Neuron (in vitro differentiated cells): ENCODE measurements at regions not wholly inside any gene's neighbourhood (a gene's known extent, or its start where the extent isn't known, plus 50 kb on each side); places are given as distances from the start of the nearest gene placed in this dataset.
"Not testable (repeated sequence)": the region's sequence is repeated elsewhere in the genome, so short reads cannot be mapped to it uniquely, and the experiment has no call there.

ENCODE experiments used
- H2AFZ ChIP-seq: one replicate; pipeline ENCODE4 v1.6.1; 2013; ENCODE audit warnings: low read depth, mild to moderate bottlenecking, inconsistent platforms, low read length, moderate library complexity
- H3K27me3 ChIP-seq: one replicate; pipeline ENCODE4 v1.6.1; 2013; ENCODE audit warnings: low read length; ENCODE audit not compliant: insufficient read depth
- H3K36me3 ChIP-seq: one replicate; pipeline ENCODE4 v1.6.1; 2013; ENCODE audit warnings: low read length; ENCODE audit not compliant: insufficient read depth
- H3K4me1 ChIP-seq: one replicate; pipeline ENCODE4 v1.6.1; 2013; ENCODE audit warnings: low read length; ENCODE audit not compliant: insufficient read depth
- H3K4me3 ChIP-seq: 2 replicates; pipeline ENCODE4 v1.5.1; 2013; ENCODE audit warnings: mild to moderate bottlenecking, low read length, moderate library complexity
- H3K9me3 ChIP-seq: one replicate; pipeline ENCODE4 v1.6.1; 2013; ENCODE audit warnings: low read length

DNA sequence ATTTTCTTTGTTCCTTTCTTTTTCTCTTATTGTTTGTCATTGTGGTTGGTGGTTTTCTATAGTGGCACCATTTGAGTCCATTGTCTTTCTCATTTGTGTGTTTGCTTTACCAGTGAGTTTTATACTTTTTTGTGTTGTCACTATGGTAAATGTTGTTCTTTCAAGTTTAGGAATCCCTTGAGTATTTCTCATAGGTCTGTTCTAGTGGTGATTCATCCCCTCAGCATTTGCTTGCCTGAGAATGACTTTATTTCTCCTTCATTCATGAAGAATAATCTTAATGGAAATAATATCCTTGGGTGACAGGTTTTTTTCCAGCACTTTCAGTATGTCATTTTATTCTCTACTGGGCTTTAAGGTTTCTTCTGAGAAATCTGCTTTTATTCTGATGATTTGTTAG is 209.2 kb upstream of the ASCC3 start:
- no peaks in the 10 kb centered on the region for H3K9me3 ChIP-seq
- H2AFZ ChIP-seq: no peak overlapping the region
- no peaks in the 10 kb centered on the region for H3K27me3 ChIP-seq
- H3K4me3 ChIP-seq: no peak overlapping the region
- H3K36me3 ChIP-seq: no peaks in the 10 kb centered on the region
- H3K4me1 ChIP-seq: no peaks in the 10 kb centered on the region

- not testable (repeated sequence) for H2AFZ ChIP-seq, H3K36me3 ChIP-seq, H3K27me3 ChIP-seq, H3K4me1 ChIP-seq, H3K4me3 ChIP-seq, H3K9me3 ChIP-seq
These were observed 217.5 kb upstream of the ASCC3 start for GRCh38 chr6:101098605-101099004.

DNA sequence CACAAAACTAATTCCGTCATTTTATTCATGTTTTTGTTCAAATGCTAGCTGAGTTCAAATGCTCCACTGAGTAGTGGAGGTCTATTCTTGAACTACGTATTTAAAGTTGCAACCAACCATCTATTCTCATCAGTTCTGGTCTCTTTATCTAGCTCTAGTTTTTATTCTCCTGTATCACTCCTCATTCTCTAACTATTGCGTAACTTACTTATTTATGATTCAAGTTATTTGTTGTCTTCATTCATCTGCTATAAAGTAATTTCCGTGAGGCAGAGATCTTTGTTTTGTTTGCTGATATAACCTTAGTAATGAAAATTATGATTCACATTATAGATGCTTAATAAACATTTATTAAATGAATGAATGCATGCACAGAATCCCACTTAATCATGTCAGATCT is 221.6 kb upstream of the ASCC3 start:
- H2AFZ ChIP-seq: no peak overlapping the region
- no peak overlapping the region for H3K4me3 ChIP-seq
- H3K9me3 ChIP-seq: no peaks in the 10 kb centered on the region
- no peaks in the 10 kb centered on the region for H3K27me3 ChIP-seq
- H3K4me1 ChIP-seq: no peaks in the 10 kb centered on the region
- H3K36me3 ChIP-seq: no peaks in the 10 kb centered on the region

GRCh38 chr6:101108286-101108685 is 227.2 kb upstream of the ASCC3 start:
- Histone ChIP-seq H3K4me3 (no peak overlapping the region), H3K9me3 (no peaks in the 10 kb centered on the region), H3K27me3 (no peaks in the 10 kb centered on the region), H2AFZ (no peak overlapping the region), H3K36me3 (no peaks in the 10 kb centered on the region), H3K4me1 (no peaks in the 10 kb centered on the region)

- H3K36me3 ChIP-seq: no peaks in the 10 kb centered on the region
- no peaks in the 10 kb centered on the region for H3K9me3 ChIP-seq
- H2AFZ ChIP-seq: no peak overlapping the region
- H3K4me3 ChIP-seq: no peak overlapping the region
- no peaks in the 10 kb centered on the region for H3K27me3 ChIP-seq
- no peaks in the 10 kb centered on the region for H3K4me1 ChIP-seq
These were observed 229.7 kb upstream of the ASCC3 start for GRCh38 chr6:101110814-101111213.

- no peak overlapping the region for H3K4me3 ChIP-seq
- H3K27me3 ChIP-seq: no peaks in the 10 kb centered on the region
- H3K4me1 ChIP-seq: no peaks in the 10 kb centered on the region
- no peaks in the 10 kb centered on the region for H3K36me3 ChIP-seq
- no peak overlapping the region for H2AFZ ChIP-seq
- no peaks in the 10 kb centered on the region for H3K9me3 ChIP-seq
These were observed 232.5 kb upstream of the ASCC3 start for GRCh38 chr6:101113468-101114260.

GRCh38 chr6:101114703-101115102 is 233.6 kb upstream of the ASCC3 start:
- Histone ChIP-seq H3K36me3 (no peaks in the 10 kb centered on the region), H3K4me3 (no peak overlapping the region), H2AFZ (no peak overlapping the region), H3K9me3 (no peaks in the 10 kb centered on the region), H3K4me1 (no peaks in the 10 kb centered on the region), H3K27me3 (no peaks in the 10 kb centered on the region)

DNA sequence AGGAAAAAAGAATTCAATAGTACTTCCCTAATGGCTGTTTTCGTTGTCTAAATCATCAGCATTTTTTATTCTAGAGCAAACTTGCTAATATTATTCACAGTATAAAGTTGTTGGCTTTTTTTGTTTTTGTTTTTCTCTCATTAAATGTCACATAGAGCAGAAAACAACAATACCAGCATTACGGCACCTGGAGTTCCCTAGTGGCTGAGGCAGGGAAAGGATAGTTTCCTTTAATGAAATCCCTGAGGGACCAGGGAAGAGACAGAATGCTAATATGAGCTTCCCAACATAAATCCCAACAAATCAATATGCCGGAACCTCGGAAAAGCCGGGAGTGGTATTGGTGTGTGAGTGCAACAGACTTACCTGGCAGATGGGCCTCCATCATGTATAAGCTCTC is 235.2 kb upstream of the ASCC3 start:
- H3K4me3 ChIP-seq: no peak overlapping the region
- no peak overlapping the region for H2AFZ ChIP-seq
- H3K4me1 ChIP-seq: no peaks in the 10 kb centered on the region
- no peaks in the 10 kb centered on the region for H3K9me3 ChIP-seq
- H3K36me3 ChIP-seq: no peaks in the 10 kb centered on the region
- H3K27me3 ChIP-seq: no peaks in the 10 kb centered on the region

DNA sequence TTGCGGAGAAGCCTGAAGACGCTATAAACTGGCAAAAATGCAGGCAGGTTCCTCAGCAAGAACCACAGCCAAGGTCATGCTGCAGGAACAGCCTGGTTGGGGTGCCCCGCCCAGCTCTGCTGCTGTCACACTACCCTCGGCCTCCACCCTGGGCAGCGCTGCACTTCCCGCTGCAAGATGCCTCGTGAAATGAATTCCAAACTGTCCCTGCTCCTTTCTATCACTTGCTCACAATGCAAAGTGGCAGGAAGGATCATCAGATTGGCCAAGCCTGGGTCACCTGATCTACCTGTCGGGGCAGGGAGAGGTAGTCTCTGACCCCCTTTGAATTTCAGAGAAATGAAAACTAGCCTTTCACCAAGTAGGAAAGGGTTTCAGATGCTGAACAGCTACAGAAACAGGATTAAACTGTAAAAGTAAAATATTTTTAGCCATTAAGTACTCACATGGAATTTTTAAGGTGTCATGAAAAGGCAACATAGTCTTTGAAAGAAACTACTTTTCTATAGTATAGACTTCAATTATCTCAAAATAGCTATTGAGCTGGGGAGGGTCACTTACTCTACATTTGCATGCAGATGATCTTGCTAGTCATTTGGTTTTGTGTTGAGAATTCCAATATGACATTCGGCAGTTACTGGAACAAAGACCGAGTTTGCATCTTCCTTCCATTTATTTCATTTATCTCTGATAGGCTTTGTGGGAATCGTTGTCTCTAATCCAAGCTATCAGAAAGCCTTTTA is 236.4 kb upstream of the ASCC3 start:
- Histone ChIP-seq H3K36me3 (no peaks in the 10 kb centered on the region), H3K4me1 (no peaks in the 10 kb centered on the region), H3K9me3 (no peaks in the 10 kb centered on the region), H3K4me3 (no peak overlapping the region), H2AFZ (peak overlapping the region; percentile 13), H3K27me3 (no peaks in the 10 kb centered on the region)

GRCh38 chr6:101118136-101118396 is 236.9 kb upstream of the ASCC3 start:
- H3K4me1 ChIP-seq: no peaks in the 10 kb centered on the region
- H3K4me3 ChIP-seq: no peak overlapping the region
- H3K36me3 ChIP-seq: no peaks in the 10 kb centered on the region
- no peaks in the 10 kb centered on the region for H3K27me3 ChIP-seq
- no peak overlapping the region for H2AFZ ChIP-seq
- no peaks in the 10 kb centered on the region for H3K9me3 ChIP-seq

- Histone ChIP-seq H3K4me1 (no peaks in the 10 kb centered on the region), H3K36me3 (no peaks in the 10 kb centered on the region), H3K9me3 (no peaks in the 10 kb centered on the region), H3K4me3 (no peak overlapping the region), H2AFZ (no peak overlapping the region), H3K27me3 (no peaks in the 10 kb centered on the region)
These were observed 239.6 kb upstream of the ASCC3 start for GRCh38 chr6:101120747-101121146.

DNA sequence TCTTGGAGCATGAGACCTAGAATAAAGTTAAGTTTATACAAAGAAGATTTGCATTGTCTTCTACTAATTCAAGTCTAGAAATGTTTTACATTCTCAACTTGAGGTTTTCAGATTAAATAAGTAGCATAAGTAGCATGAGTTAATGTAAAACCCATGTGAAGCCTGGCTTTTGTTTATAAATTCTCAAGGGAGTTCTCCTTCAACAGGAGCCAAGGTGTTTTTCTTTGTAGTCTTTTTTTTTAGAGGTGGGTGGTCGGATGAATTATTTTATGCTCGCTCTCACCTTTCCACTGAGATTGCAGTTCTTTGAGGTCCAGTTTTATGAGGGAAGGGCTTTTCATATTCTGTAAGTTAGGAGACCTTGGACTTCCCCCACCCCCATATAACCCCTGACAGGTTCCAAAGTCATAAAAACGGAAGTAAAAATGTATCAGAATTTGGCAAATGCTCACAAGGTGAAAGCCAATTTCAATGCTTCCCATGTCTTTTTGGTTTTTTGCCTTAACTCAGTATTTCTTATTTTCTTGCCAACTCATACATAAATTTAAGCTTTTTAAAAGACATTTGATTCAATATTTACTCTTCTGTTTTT is 244.3 kb upstream of the ASCC3 start:
- H3K9me3 ChIP-seq: no peaks in the 10 kb centered on the region
- H2AFZ ChIP-seq: no peak overlapping the region
- no peak overlapping the region for H3K4me3 ChIP-seq
- H3K27me3 ChIP-seq: no peaks in the 10 kb centered on the region
- H3K4me1 ChIP-seq: no peaks in the 10 kb centered on the region
- no peaks in the 10 kb centered on the region for H3K36me3 ChIP-seq

- H3K27me3 ChIP-seq: no peaks in the 10 kb centered on the region
- no peaks in the 10 kb centered on the region for H3K4me1 ChIP-seq
- no peak overlapping the region for H3K4me3 ChIP-seq
- H3K9me3 ChIP-seq: no peaks in the 10 kb centered on the region
- no peaks in the 10 kb centered on the region for H3K36me3 ChIP-seq
- no peak overlapping the region for H2AFZ ChIP-seq
These were observed 245.4 kb upstream of the ASCC3 start for GRCh38 chr6:101126501-101126900.
